ENCODE measurements at regions not wholly inside any gene's neighbourhood (a gene's known extent, or its start where the extent isn't known, plus 50 kb on each side); places are given as distances from the start of the nearest gene placed in this dataset.

- WGBS = 86% methylated on average over 1 of the region's 1 CpG
- H3K4me1 ChIP-seq = no peaks in the 10 kb centered on the region
- no peaks in the 10 kb centered on the region for H3K27me3 ChIP-seq
- peaks cover 0 to 20% (median 4%) of the 10 kb centered on the region in 4 donors for H3K9me3 ChIP-seq
- intact Hi-C loops (cut with DNase I) = no loop called here
- H3K27ac ChIP-seq (replicated peaks in 1 of 4) = no peak overlapping the region
- DNase-seq (ENCODE audit: extremely low spot score) = no peak
- H3K36me3 ChIP-seq = no peaks in the 10 kb centered on the region
- no peak for TF ChIP-seq EP300 (IDR thresholded peaks at IDR 0.05)
- TF ChIP-seq POLR2AphosphoS5 (IDR thresholded peaks at IDR 0.05) = no peak
- TF ChIP-seq, protein P1, sequence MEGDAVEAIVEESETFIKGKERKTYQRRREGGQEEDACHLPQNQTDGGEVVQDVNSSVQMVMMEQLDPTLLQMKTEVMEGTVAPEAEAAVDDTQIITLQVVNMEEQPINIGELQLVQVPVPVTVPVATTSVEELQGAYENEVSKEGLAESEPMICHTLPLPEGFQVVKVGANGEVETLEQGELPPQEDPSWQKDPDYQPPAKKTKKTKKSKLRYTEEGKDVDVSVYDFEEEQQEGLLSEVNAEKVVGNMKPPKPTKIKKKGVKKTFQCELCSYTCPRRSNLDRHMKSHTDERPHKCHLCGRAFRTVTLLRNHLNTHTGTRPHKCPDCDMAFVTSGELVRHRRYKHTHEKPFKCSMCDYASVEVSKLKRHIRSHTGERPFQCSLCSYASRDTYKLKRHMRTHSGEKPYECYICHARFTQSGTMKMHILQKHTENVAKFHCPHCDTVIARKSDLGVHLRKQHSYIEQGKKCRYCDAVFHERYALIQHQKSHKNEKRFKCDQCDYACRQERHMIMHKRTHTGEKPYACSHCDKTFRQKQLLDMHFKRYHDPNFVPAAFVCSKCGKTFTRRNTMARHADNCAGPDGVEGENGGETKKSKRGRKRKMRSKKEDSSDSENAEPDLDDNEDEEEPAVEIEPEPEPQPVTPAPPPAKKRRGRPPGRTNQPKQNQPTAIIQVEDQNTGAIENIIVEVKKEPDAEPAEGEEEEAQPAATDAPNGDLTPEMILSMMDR (IDR thresholded peaks at IDR 0.05) = no peak
- no peak for TF ChIP-seq POLR2A (IDR thresholded peaks at IDR 0.05; ENCODE audit: low read depth)
- H3K4me3 ChIP-seq = no peak overlapping the region
Observed at GRCh38 chr1:13994386-13994785, 294.4 kb downstream of the PRDM2 start.

GRCh38 chr1:13996334-13996733 is 296.3 kb downstream of the PRDM2 start:
- Histone ChIP-seq H3K27ac (replicated peaks in 1 of 4) (no peak overlapping the region), H3K36me3 (no peaks in the 10 kb centered on the region), H3K4me1 (no peaks in the 10 kb centered on the region), H3K4me3 (no peak overlapping the region), H3K27me3 (no peaks in the 10 kb centered on the region), H3K9me3 (peaks cover 0 to 27% (median 6%) of the 10 kb centered on the region in 4 donors)
- TF ChIP-seq POLR2AphosphoS5 (IDR thresholded peaks at IDR 0.05) (no peak), EP300 (IDR thresholded peaks at IDR 0.05) (no peak), POLR2A (IDR thresholded peaks at IDR 0.05; ENCODE audit: low read depth) (no peak)
- TF ChIP-seq, protein P1 (IDR thresholded peaks at IDR 0.05) = no peak
- intact Hi-C loops (cut with DNase I) = no loop called here
- WGBS = 43% methylated on average over 1 of the region's 2 CpGs
- DNase-seq (ENCODE audit: extremely low spot score) = no peak

DNA sequence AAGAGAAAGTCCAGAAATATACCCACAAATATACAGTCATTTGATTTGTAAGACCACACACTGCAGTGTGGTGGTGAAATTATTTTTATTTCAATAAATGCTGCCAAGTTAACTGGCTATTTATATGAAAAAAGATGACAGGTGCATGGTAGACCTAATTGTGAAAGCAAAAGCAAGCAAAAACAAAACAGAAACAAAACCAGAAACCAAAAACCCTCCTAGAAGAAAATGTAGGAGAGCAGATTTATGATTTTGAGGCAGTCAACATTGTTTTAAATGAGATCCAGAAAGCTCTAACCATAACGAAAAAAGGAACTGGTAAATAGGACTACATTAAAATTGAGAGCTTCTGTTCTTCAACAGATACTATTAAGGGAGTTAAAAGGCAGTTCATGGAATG is 303.6 kb downstream of the PRDM2 start:
- no peak overlapping the region for H3K4me3 ChIP-seq
- intact Hi-C loops (cut with DNase I) = no loop called here
- WGBS = 48% methylated on average over 1 of the region's 1 CpG
- no peaks in the 10 kb centered on the region for H3K27me3 ChIP-seq
- H3K27ac ChIP-seq (replicated peaks in 1 of 4) = no peak overlapping the region
- H3K9me3 ChIP-seq = peaks cover 0 to 31% (median 16%) of the 10 kb centered on the region in 4 donors
- H3K36me3 ChIP-seq = no peaks in the 10 kb centered on the region
- no peaks in the 10 kb centered on the region for H3K4me1 ChIP-seq
- no peak for DNase-seq (ENCODE audit: extremely low spot score)
- TF ChIP-seq EP300 (IDR thresholded peaks at IDR 0.05) (no peak), POLR2AphosphoS5 (IDR thresholded peaks at IDR 0.05) (no peak), POLR2A (IDR thresholded peaks at IDR 0.05; ENCODE audit: low read depth) (no peak)
- TF ChIP-seq, protein P1 (IDR thresholded peaks at IDR 0.05) = no peak

GRCh38 chr1:14009582-14009981 is 309.6 kb downstream of the PRDM2 start:
- intact Hi-C loops (cut with DNase I) = no loop called here
- TF ChIP-seq, protein P1 (IDR thresholded peaks at IDR 0.05) = no peak
- no peak for TF ChIP-seq POLR2A (IDR thresholded peaks at IDR 0.05; ENCODE audit: low read depth)
- no peak for TF ChIP-seq POLR2AphosphoS5 (IDR thresholded peaks at IDR 0.05)
- no peak for TF ChIP-seq EP300 (IDR thresholded peaks at IDR 0.05)
- no peak overlapping the region for H3K4me3 ChIP-seq
- WGBS = 82% methylated on average over 3 of the region's 3 CpGs
- no peaks in the 10 kb centered on the region for H3K4me1 ChIP-seq
- no peak for DNase-seq (ENCODE audit: extremely low spot score)
- H3K36me3 ChIP-seq = no peaks in the 10 kb centered on the region
- H3K9me3 ChIP-seq = peaks cover 0 to 14% (median 4%) of the 10 kb centered on the region in 4 donors
- no peaks in the 10 kb centered on the region for H3K27me3 ChIP-seq
- no peak overlapping the region for H3K27ac ChIP-seq (replicated peaks in 1 of 4)

- DNase-seq (ENCODE audit: extremely low spot score) = no peak
- H3K4me3 ChIP-seq = no peak overlapping the region
- no peaks in the 10 kb centered on the region for H3K4me1 ChIP-seq
- H3K36me3 ChIP-seq = no peaks in the 10 kb centered on the region
- no peaks in the 10 kb centered on the region for H3K27me3 ChIP-seq
- intact Hi-C loops (cut with DNase I) = no loop called here
- H3K9me3 ChIP-seq = peaks cover 0 to 14% (median 4%) of the 10 kb centered on the region in 4 donors
- H3K27ac ChIP-seq (replicated peaks in 1 of 4) = no peak overlapping the region
- TF ChIP-seq EP300 (IDR thresholded peaks at IDR 0.05) = no peak
- TF ChIP-seq POLR2AphosphoS5 (IDR thresholded peaks at IDR 0.05) = no peak
- no peak for TF ChIP-seq POLR2A (IDR thresholded peaks at IDR 0.05; ENCODE audit: low read depth)
- TF ChIP-seq, protein P1 (IDR thresholded peaks at IDR 0.05) = no peak
Observed at GRCh38 chr1:14010476-14010875, 310.5 kb downstream of the PRDM2 start.
